SK-N-SH treated with all-trans-retinoic acid at 6 μM for 48 hours (cell line): ENCODE measurements at regions not wholly inside any gene's neighbourhood (a gene's known extent, or its start where the extent isn't known, plus 50 kb on each side); places are given as distances from the start of the nearest gene placed in this dataset.

Source experiments
- ATAC-seq: fragments of 200-7000 bp; cut with Tn5 transposase; 3 replicates; pipeline ENCODE4 v1.9.1; 2020; ENCODE audit warnings: mild to moderate bottlenecking, moderate library complexity
- ARNTL ChIP-seq: fragments of 450-650 bp; formaldehyde crosslinking; IDR thresholded peaks from 2 replicates; pipeline ENCODE4 v1.5.0; 2020; ENCODE audit warnings: low read depth, mild to moderate bottlenecking, moderate library complexity, borderline replicate concordance
- BACH2 ChIP-seq: fragments of 250-450 bp; sonication (Bioruptor Pico); IDR thresholded peaks from 2 replicates; pipeline ENCODE4 v1.9.0; 2021; ENCODE audit warnings: mild to moderate bottlenecking, borderline replicate concordance
- ESRRG ChIP-seq: fragments of 250-450 bp; sonication (Bioruptor Pico); IDR thresholded peaks from 2 replicates; pipeline ENCODE4 v1.6.1; 2021; ENCODE audit warnings: mild to moderate bottlenecking
- ISL1 ChIP-seq: fragments of 250-450 bp; sonication (Bioruptor Pico); IDR thresholded peaks from 2 replicates; pipeline ENCODE4 v2.1.2; 2022; ENCODE audit warnings: mild to moderate bottlenecking, moderate library complexity
- OSR1 ChIP-seq: fragments of 250-450 bp; sonication (Bioruptor Pico); IDR thresholded peaks from 2 replicates; pipeline ENCODE4 v1.8.0; 2022; ENCODE audit warnings: moderate library complexity, mild to moderate bottlenecking, inconsistent platforms
- POU6F1 ChIP-seq: fragments of 250-450 bp; sonication (Bioruptor Pico); IDR thresholded peaks from 2 replicates; pipeline ENCODE4 v1.8.0; 2021; ENCODE audit warnings: low read depth, mild to moderate bottlenecking, moderate library complexity, borderline replicate concordance
- RARB ChIP-seq: fragments of 250-450 bp; sonication (Bioruptor Pico); IDR thresholded peaks from 2 replicates; pipeline ENCODE4 v1.8.0; 2021; ENCODE audit warnings: mild to moderate bottlenecking, moderate library complexity
- SNAI2 ChIP-seq: fragments of 250-450 bp; sonication (Bioruptor Pico); IDR thresholded peaks from 2 replicates; pipeline ENCODE4 v1.5.0; 2020; ENCODE audit warnings: mild to moderate bottlenecking, moderate library complexity
- TCF4 ChIP-seq: fragments of 250-450 bp; sonication (Bioruptor Pico); IDR thresholded peaks from 2 replicates; pipeline ENCODE4 v1.8.0; 2021; ENCODE audit warnings: mild to moderate bottlenecking, moderate library complexity, borderline replicate concordance
- TOX ChIP-seq: fragments of 250-450 bp; sonication (Bioruptor Pico); IDR thresholded peaks from 2 replicates; pipeline ENCODE4 v1.8.0; 2021; ENCODE audit warnings: mild to moderate bottlenecking, moderate library complexity, borderline replicate concordance
- ZFP30 ChIP-seq: fragments of 450-650 bp; formaldehyde crosslinking; IDR thresholded peaks from 2 replicates; pipeline ENCODE4 v1.5.0; 2022; ENCODE audit warnings: mild to moderate bottlenecking, moderate library complexity
- ZNF565 ChIP-seq: fragments of 450-650 bp; formaldehyde crosslinking; conservative IDR thresholded peaks from 2 replicates; pipeline ENCODE4 v1.5.0; 2020; ENCODE audit warnings: low read depth, mild to moderate bottlenecking, moderate library complexity
- ZNF70 ChIP-seq: fragments of 450-650 bp; formaldehyde crosslinking; IDR thresholded peaks from 2 replicates; pipeline ENCODE4 v1.5.0; 2020; ENCODE audit warnings: mild to moderate bottlenecking, moderate library complexity
- TF ChIP-seq, protein P1 (sequence below): fragments of 250-450 bp; sonication (Bioruptor Pico); IDR thresholded peaks from 2 replicates; pipeline ENCODE4 v1.8.0; 2020; ENCODE audit warnings: mild to moderate bottlenecking, moderate library complexity, borderline replicate concordance
- TF ChIP-seq, protein P2 (sequence below): fragments of 250-450 bp; sonication (Bioruptor Pico); IDR thresholded peaks from 2 replicates; pipeline ENCODE4 v1.5.1; 2021; ENCODE audit warnings: mild to moderate bottlenecking, moderate library complexity
- TF ChIP-seq, protein P3 (sequence below): fragments of 250-450 bp; sonication (Bioruptor Pico); IDR thresholded peaks from 2 replicates; pipeline ENCODE4 v1.5.1; 2020; ENCODE audit warnings: low read depth, mild to moderate bottlenecking, moderate library complexity
- TF ChIP-seq, protein P4 (sequence below): fragments of 250-450 bp; sonication (Bioruptor Pico); IDR thresholded peaks from 2 replicates; pipeline ENCODE4 v1.5.0; 2020; ENCODE audit warnings: mild to moderate bottlenecking, moderate library complexity

- TF ChIP-seq ESRRG (CRISPR knock-in tag) (no peak), ZNF70 (CRISPR knock-in tag) (no peak), TOX (CRISPR knock-in tag) (no peak), ZNF565 (CRISPR knock-in tag) (no peak), SNAI2 (CRISPR knock-in tag) (no peak), RARB (CRISPR knock-in tag) (no peak), TCF4 (CRISPR knock-in tag) (no peak), OSR1 (no peak), ARNTL (CRISPR knock-in tag) (no peak), ZFP30 (no peak), POU6F1 (CRISPR knock-in tag) (no peak)
- ATAC-seq, result no peak
Measured at GRCh38 chr4:162557516-162558106, 393.8 kb upstream of the FSTL5 start.

DNA sequence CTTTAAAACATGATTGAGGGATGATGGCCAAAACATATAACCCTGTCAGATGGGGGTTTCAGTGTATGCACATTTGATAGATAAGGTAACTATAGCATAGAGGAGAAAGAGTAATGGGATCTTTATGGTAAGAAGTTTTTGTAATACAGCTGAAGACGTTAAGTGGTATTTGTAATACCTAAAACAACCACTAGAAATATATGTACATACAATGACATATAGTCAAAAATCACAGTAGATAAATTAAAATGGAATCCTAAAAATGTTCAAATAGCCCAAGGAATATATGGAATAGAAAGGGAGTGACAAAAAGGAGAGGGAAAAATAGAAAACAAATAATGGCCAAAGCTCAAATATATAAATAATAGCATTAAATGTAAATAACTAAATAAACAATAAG is 371.3 kb upstream of the FSTL5 start:
- no peak for TF ChIP-seq RARB (CRISPR knock-in tag)
- TF ChIP-seq, protein P1, sequence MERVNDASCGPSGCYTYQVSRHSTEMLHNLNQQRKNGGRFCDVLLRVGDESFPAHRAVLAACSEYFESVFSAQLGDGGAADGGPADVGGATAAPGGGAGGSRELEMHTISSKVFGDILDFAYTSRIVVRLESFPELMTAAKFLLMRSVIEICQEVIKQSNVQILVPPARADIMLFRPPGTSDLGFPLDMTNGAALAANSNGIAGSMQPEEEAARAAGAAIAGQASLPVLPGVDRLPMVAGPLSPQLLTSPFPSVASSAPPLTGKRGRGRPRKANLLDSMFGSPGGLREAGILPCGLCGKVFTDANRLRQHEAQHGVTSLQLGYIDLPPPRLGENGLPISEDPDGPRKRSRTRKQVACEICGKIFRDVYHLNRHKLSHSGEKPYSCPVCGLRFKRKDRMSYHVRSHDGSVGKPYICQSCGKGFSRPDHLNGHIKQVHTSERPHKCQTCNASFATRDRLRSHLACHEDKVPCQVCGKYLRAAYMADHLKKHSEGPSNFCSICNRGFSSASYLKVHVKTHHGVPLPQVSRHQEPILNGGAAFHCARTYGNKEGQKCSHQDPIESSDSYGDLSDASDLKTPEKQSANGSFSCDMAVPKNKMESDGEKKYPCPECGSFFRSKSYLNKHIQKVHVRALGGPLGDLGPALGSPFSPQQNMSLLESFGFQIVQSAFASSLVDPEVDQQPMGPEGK, result no peak
- no peak for TF ChIP-seq OSR1
- TF ChIP-seq TCF4 (CRISPR knock-in tag), result no peak
- TF ChIP-seq TOX (CRISPR knock-in tag), result no peak
- no peak for ATAC-seq

GRCh38 chr4:162523171-162523570 is 359.4 kb upstream of the FSTL5 start:
- TF ChIP-seq RARB (CRISPR knock-in tag), result no peak
- TF ChIP-seq, protein P2, sequence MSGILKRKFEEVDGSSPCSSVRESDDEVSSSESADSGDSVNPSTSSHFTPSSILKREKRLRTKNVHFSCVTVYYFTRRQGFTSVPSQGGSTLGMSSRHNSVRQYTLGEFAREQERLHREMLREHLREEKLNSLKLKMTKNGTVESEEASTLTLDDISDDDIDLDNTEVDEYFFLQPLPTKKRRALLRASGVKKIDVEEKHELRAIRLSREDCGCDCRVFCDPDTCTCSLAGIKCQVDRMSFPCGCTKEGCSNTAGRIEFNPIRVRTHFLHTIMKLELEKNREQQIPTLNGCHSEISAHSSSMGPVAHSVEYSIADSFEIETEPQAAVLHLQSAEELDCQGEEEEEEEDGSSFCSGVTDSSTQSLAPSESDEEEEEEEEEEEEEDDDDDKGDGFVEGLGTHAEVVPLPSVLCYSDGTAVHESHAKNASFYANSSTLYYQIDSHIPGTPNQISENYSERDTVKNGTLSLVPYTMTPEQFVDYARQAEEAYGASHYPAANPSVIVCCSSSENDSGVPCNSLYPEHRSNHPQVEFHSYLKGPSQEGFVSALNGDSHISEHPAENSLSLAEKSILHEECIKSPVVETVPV, result no peak
- ATAC-seq, result no peak

DNA sequence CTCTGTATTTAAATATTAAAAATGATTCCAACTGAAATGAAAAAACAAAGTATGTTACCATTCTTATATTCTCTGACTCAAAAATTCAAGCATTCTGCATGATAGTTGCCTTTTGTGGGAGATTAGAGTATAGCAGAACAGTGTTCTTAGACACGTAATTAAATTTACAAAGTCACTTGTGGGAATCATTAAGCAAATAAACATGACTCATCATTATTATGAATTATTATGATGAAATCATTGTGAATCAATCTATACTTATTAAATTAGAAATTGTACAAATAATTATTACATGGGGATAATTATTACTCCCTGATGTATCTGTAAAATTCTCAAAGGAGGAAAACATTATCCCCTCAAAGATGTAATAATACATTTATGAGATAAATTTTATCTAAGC is 358.9 kb upstream of the FSTL5 start:
- ATAC-seq, result no peak
- TF ChIP-seq, protein P3, sequence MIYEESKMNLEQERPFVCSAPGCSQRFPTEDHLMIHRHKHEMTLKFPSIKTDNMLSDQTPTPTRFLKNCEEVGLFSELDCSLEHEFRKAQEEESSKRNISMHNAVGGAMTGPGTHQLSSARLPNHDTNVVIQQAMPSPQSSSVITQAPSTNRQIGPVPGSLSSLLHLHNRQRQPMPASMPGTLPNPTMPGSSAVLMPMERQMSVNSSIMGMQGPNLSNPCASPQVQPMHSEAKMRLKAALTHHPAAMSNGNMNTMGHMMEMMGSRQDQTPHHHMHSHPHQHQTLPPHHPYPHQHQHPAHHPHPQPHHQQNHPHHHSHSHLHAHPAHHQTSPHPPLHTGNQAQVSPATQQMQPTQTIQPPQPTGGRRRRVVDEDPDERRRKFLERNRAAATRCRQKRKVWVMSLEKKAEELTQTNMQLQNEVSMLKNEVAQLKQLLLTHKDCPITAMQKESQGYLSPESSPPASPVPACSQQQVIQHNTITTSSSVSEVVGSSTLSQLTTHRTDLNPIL, result no peak
- no peak for TF ChIP-seq POU6F1 (CRISPR knock-in tag)
- TF ChIP-seq ESRRG (CRISPR knock-in tag), result no peak
- no peak for TF ChIP-seq BACH2 (CRISPR knock-in tag)
- TF ChIP-seq, protein P2, result no peak
- TF ChIP-seq, protein P4, sequence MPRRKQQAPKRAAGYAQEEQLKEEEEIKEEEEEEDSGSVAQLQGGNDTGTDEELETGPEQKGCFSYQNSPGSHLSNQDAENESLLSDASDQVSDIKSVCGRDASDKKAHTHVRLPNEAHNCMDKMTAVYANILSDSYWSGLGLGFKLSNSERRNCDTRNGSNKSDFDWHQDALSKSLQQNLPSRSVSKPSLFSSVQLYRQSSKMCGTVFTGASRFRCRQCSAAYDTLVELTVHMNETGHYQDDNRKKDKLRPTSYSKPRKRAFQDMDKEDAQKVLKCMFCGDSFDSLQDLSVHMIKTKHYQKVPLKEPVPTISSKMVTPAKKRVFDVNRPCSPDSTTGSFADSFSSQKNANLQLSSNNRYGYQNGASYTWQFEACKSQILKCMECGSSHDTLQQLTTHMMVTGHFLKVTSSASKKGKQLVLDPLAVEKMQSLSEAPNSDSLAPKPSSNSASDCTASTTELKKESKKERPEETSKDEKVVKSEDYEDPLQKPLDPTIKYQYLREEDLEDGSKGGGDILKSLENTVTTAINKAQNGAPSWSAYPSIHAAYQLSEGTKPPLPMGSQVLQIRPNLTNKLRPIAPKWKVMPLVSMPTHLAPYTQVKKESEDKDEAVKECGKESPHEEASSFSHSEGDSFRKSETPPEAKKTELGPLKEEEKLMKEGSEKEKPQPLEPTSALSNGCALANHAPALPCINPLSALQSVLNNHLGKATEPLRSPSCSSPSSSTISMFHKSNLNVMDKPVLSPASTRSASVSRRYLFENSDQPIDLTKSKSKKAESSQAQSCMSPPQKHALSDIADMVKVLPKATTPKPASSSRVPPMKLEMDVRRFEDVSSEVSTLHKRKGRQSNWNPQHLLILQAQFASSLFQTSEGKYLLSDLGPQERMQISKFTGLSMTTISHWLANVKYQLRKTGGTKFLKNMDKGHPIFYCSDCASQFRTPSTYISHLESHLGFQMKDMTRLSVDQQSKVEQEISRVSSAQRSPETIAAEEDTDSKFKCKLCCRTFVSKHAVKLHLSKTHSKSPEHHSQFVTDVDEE, result no peak
- no peak for TF ChIP-seq TOX (CRISPR knock-in tag)
- no peak for TF ChIP-seq ZNF565 (CRISPR knock-in tag)
- TF ChIP-seq RARB (CRISPR knock-in tag), result no peak
- TF ChIP-seq ISL1 (CRISPR knock-in tag), result no peak
